Fibroblast of lung (primary cell): ENCODE measurements at regions not wholly inside any gene's neighbourhood (a gene's known extent, or its start where the extent isn't known, plus 50 kb on each side); places are given as distances from the start of the nearest gene placed in this dataset.

Experiments used
- DNase-seq, 2 donors: peaks; one replicate each; pipeline versions ENCODE4 v3.0.0 to v3.0.0-alpha.2; 2010; ENCODE audit warnings: low read depth in 2 of 2
- H2AFZ ChIP-seq: 2 replicates; pipeline ENCODE4 v1.5.1; 2012; ENCODE audit warnings: low read length, control low read depth, inconsistent platforms
- H3K27ac ChIP-seq: 2 replicates; pipeline ENCODE4 v1.5.1; 2011; ENCODE audit warnings: low read length, control low read depth; ENCODE audit not compliant: insufficient read depth
- H3K27me3 ChIP-seq: 2 replicates; pipeline ENCODE4 v1.5.1; 2011; ENCODE audit warnings: mild to moderate bottlenecking, low read length; ENCODE audit not compliant: control insufficient read depth, insufficient read depth
- H3K36me3 ChIP-seq: 2 replicates; pipeline ENCODE4 v1.5.1; 2011; ENCODE audit warnings: low read length; ENCODE audit not compliant: control insufficient read depth, insufficient read depth
- H3K4me1 ChIP-seq: 2 replicates; pipeline ENCODE4 v1.5.1; 2011; ENCODE audit warnings: low read length; ENCODE audit not compliant: control insufficient read depth, insufficient read depth; ENCODE audit errors: extremely low read depth
- H3K4me2 ChIP-seq: 2 replicates; pipeline ENCODE4 v1.5.1; 2011; ENCODE audit warnings: low read length, control low read depth; ENCODE audit not compliant: insufficient read depth; ENCODE audit errors: extremely low read depth
- H3K4me3 ChIP-seq, 4 experiments: fragments of 200-600 bp in 1 of 4; sonication (generic) in 1 of 4; replicated peaks in 1 of 4; 2 replicates each; pipeline ENCODE4 v1.5.1; 2011 to 2016; ENCODE audit warnings: low read length in 4 of 4, low read depth in 3 of 4, mild to moderate bottlenecking in 3 of 4, control low read depth in 2 of 4, inconsistent platforms in 1 of 4, mixed read lengths in 1 of 4; ENCODE audit not compliant: insufficient read depth in 1 of 4; ENCODE audit errors: control extremely low read depth in 1 of 4
- H3K79me2 ChIP-seq: 2 replicates; pipeline ENCODE4 v1.5.1; 2012; ENCODE audit warnings: mild to moderate bottlenecking, low read length, inconsistent platforms; ENCODE audit not compliant: control insufficient read depth, insufficient read depth
- H3K9ac ChIP-seq: 2 replicates; pipeline ENCODE4 v1.5.1; 2011; ENCODE audit warnings: mild to moderate bottlenecking, low read length, control low read depth; ENCODE audit not compliant: insufficient read depth
- H3K9me3 ChIP-seq: 2 replicates; pipeline ENCODE4 v1.5.1; 2012; ENCODE audit warnings: low read depth, low read length; ENCODE audit not compliant: control insufficient read depth, insufficient read depth
- H4K20me1 ChIP-seq: 2 replicates; pipeline ENCODE4 v1.5.1; 2011; ENCODE audit warnings: low read length; ENCODE audit not compliant: control insufficient read depth, insufficient read depth; ENCODE audit errors: extremely low read depth
- CTCF ChIP-seq, 2 donors: IDR thresholded peaks in 1 of 2; conservative IDR thresholded peaks in 1 of 2; 1 replicate in 1 of 2; 2 replicates in 1 of 2; pipeline ENCODE4 v1.5.1; 2011 to 2012; ENCODE audit warnings: low read length in 2 of 2, control low read depth in 1 of 2, inconsistent platforms in 1 of 2, low read depth in 1 of 2, mild to moderate bottlenecking in 1 of 2
- EZH2 ChIP-seq: IDR thresholded peaks from 2 replicates; pipeline ENCODE4 v1.5.1; 2012; ENCODE audit warnings: low read length, control low read depth, mild to moderate bottlenecking; ENCODE audit errors: missing control alignments

GRCh38 chr21:28548291-28548690, 444.4 kb downstream of the LTN1 start:
- Histone ChIP-seq H4K20me1 (no peaks in the 10 kb centered on the region), H3K79me2 (no peaks in the 10 kb centered on the region)

GRCh38 chr21:28547766-28548165, 444.9 kb downstream of the LTN1 start:
- Histone ChIP-seq H3K4me2 (no peak overlapping the region), H4K20me1 (no peaks in the 10 kb centered on the region), H3K79me2 (no peaks in the 10 kb centered on the region), H2AFZ (no peak overlapping the region), H3K4me1 (peaks cover 2% of the 10 kb centered on the region), H3K9me3 (no peaks in the 10 kb centered on the region), H3K36me3 (no peaks in the 10 kb centered on the region), H3K4me3 (no peak overlapping the region), H3K27ac (no peak overlapping the region), H3K9ac (no peak overlapping the region), H3K27me3 (no peaks in the 10 kb centered on the region)
- peak in 1 of 2 donors; percentile 11 for DNase-seq
- TF ChIP-seq CTCF (conservative IDR thresholded peaks at IDR 0.05 in 1 of 2, IDR thresholded peaks at IDR 0.05 in 1 of 2; ENCODE audit: low read depth in 1 of 2, low read length in 2 of 2), result no peak
- no peak for TF ChIP-seq EZH2

More at GRCh38 chr21:28548291-28548690, 444.4 kb downstream of the LTN1 start:
- no peaks in the 10 kb centered on the region for H3K9me3 ChIP-seq
- H3K4me2 ChIP-seq, result no peak overlapping the region
- no peaks in the 10 kb centered on the region for H3K27me3 ChIP-seq
- peak in 1 of 2 donors; percentile 30 for DNase-seq
- H3K36me3 ChIP-seq, result no peaks in the 10 kb centered on the region
- TF ChIP-seq CTCF (conservative IDR thresholded peaks at IDR 0.05 in 1 of 2, IDR thresholded peaks at IDR 0.05 in 1 of 2; ENCODE audit: low read depth in 1 of 2, low read length in 2 of 2) (no peak), EZH2 (no peak)
- no peak overlapping the region for H3K27ac ChIP-seq
- peaks cover 2% of the 10 kb centered on the region for H3K4me1 ChIP-seq
- no peak overlapping the region for H2AFZ ChIP-seq
- no peak overlapping the region for H3K9ac ChIP-seq
- H3K4me3 ChIP-seq, result no peak overlapping the region

GRCh38 chr21:28543975-28544374, 448.7 kb downstream of the LTN1 start:
- Histone ChIP-seq H3K9me3 (no peaks in the 10 kb centered on the region), H3K4me1 (peaks cover 17% of the 10 kb centered on the region), H3K27ac (no peak overlapping the region), H3K4me2 (no peak overlapping the region), H2AFZ (no peak overlapping the region), H3K27me3 (no peaks in the 10 kb centered on the region), H3K79me2 (no peaks in the 10 kb centered on the region), H4K20me1 (no peaks in the 10 kb centered on the region), H3K9ac (no peak overlapping the region), H3K36me3 (no peaks in the 10 kb centered on the region), H3K4me3 (no peak overlapping the region)
- peak in 1 of 2 donors; percentile 55 for DNase-seq
- TF ChIP-seq CTCF (conservative IDR thresholded peaks at IDR 0.05 in 1 of 2, IDR thresholded peaks at IDR 0.05 in 1 of 2; ENCODE audit: low read depth in 1 of 2, low read length in 2 of 2), result no peak
- no peak for TF ChIP-seq EZH2
